ENCODE measurements at regions not wholly inside any gene's neighbourhood (a gene's known extent, or its start where the extent isn't known, plus 50 kb on each side); places are given as distances from the start of the nearest gene placed in this dataset.

- DNase-seq (ENCODE audit: low spot score), result no peak
These were observed 143.5 kb downstream of the CHIC2 start for GRCh38 chr4:53920883-53921282.

GRCh38 chr4:53920116-53920515 is 144.3 kb downstream of the CHIC2 start:
- no peak for DNase-seq (ENCODE audit: low spot score)

- DNase-seq (ENCODE audit: low spot score), result no peak
These were observed 144.9 kb downstream of the CHIC2 start for GRCh38 chr4:53919535-53919934.

GRCh38 chr4:53917729-53918128 is 146.7 kb downstream of the CHIC2 start:
- DNase-seq (ENCODE audit: low spot score), result no peak

- no peak for DNase-seq (ENCODE audit: low spot score)
These were observed 147.9 kb downstream of the CHIC2 start for GRCh38 chr4:53916431-53916889.

GRCh38 chr4:53914313-53915016 is 149.9 kb downstream of the CHIC2 start:
- no peak for DNase-seq (ENCODE audit: low spot score)

GRCh38 chr4:53913771-53914170 is 150.6 kb downstream of the CHIC2 start:
- DNase-seq (ENCODE audit: low spot score), result no peak

- DNase-seq (ENCODE audit: low spot score), result no peak
These were observed 151.5 kb downstream of the CHIC2 start for GRCh38 chr4:53912766-53913497.

- DNase-seq (ENCODE audit: low spot score), result peak; percentile 93
These were observed 155.7 kb downstream of the CHIC2 start for GRCh38 chr4:53908661-53909078.

- no peak for DNase-seq (ENCODE audit: low spot score)
These were observed 156.6 kb downstream of the CHIC2 start for GRCh38 chr4:53907772-53908171.

- DNase-seq (ENCODE audit: low spot score), result no peak
These were observed 157.7 kb downstream of the CHIC2 start for GRCh38 chr4:53906606-53907190.

GRCh38 chr4:53905941-53906377 is 158.4 kb downstream of the CHIC2 start:
- peak; percentile 56 for DNase-seq (ENCODE audit: low spot score)

GRCh38 chr4:53905276-53905940 is 159.0 kb downstream of the CHIC2 start:
- DNase-seq (ENCODE audit: low spot score), result no peak

GRCh38 chr4:53902786-53903185 is 161.6 kb downstream of the CHIC2 start:
- no peak for DNase-seq (ENCODE audit: low spot score)

GRCh38 chr4:53900271-53900649 is 164.1 kb downstream of the CHIC2 start:
- no peak for DNase-seq (ENCODE audit: low spot score)

GRCh38 chr4:53899586-53900270 is 164.7 kb downstream of the CHIC2 start:
- no peak for DNase-seq (ENCODE audit: low spot score)

- no peak for DNase-seq (ENCODE audit: low spot score)
These were observed 169.3 kb downstream of the CHIC2 start for GRCh38 chr4:53895137-53895536.

GRCh38 chr4:53890461-53890860 is 173.9 kb downstream of the CHIC2 start:
- DNase-seq (ENCODE audit: low spot score), result no peak

- no peak for DNase-seq (ENCODE audit: low spot score)
These were observed 174.9 kb downstream of the CHIC2 start for GRCh38 chr4:53889326-53890055.

GRCh38 chr4:53886090-53886489 is 178.3 kb downstream of the CHIC2 start:
- no peak for DNase-seq (ENCODE audit: low spot score)

- no peak for DNase-seq (ENCODE audit: low spot score)
These were observed 178.7 kb downstream of the CHIC2 start for GRCh38 chr4:53885668-53886067.

All from H4 (cell line).